ENCODE measurements at regions not wholly inside any gene's neighbourhood (a gene's known extent, or its start where the extent isn't known, plus 50 kb on each side); places are given as distances from the start of the nearest gene placed in this dataset.

DNA sequence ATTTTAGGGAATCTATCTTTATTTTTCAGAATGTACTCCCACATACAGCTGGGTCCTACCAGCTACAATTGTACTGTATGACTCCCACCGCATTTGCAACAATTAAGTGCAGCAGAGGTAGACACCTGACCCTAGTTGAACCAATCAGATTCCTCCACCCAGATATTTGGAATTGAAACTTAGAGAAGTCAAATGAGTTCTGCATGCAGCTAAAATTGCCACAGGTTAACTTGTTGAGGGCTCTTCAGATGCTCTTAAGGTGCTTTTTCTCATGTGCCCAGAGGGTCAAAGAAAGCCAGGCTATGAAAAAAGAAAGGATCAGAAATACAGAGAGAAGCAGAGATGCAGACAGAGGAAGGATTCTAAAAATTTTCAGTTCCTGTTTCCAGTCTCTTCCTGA, 68.0 kb upstream of the TES start:
- TF ChIP-seq, protein P1, sequence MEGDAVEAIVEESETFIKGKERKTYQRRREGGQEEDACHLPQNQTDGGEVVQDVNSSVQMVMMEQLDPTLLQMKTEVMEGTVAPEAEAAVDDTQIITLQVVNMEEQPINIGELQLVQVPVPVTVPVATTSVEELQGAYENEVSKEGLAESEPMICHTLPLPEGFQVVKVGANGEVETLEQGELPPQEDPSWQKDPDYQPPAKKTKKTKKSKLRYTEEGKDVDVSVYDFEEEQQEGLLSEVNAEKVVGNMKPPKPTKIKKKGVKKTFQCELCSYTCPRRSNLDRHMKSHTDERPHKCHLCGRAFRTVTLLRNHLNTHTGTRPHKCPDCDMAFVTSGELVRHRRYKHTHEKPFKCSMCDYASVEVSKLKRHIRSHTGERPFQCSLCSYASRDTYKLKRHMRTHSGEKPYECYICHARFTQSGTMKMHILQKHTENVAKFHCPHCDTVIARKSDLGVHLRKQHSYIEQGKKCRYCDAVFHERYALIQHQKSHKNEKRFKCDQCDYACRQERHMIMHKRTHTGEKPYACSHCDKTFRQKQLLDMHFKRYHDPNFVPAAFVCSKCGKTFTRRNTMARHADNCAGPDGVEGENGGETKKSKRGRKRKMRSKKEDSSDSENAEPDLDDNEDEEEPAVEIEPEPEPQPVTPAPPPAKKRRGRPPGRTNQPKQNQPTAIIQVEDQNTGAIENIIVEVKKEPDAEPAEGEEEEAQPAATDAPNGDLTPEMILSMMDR (IDR thresholded peaks at IDR 0.05): no peak
- TF ChIP-seq POLR2AphosphoS5 (IDR thresholded peaks at IDR 0.05; ENCODE audit: insufficient read depth in 1 of 2, low read depth in 1 of 2) (no peak), POLR2A (IDR thresholded peaks at IDR 0.05) (no peak)
